HepG2 (cell line): ENCODE measurements at regions not wholly inside any gene's neighbourhood (a gene's known extent, or its start where the extent isn't known, plus 50 kb on each side); places are given as distances from the start of the nearest gene placed in this dataset.

Experiments
- ATAC-seq: fragments of 200-7000 bp; cut with Tn5 transposase; 3 replicates; pipeline ENCODE4 v1.9.1; 2020; ENCODE audit warnings: mild to moderate bottlenecking, moderate library complexity
- BruUV-seq: library from RNA; stranded (reverse); fragments of 400-500 nt; replicated peaks from 2 replicates; lab custom pipeline; 2021; lab: Mats Ljungman, UMichigan
- CTCF ChIA-PET: fragments of 300-600 bp; formaldehyde crosslinking; extraction: SDS; loops from one replicate; lab custom pipeline; 2021; ENCODE audit warnings: low total read pairs, inconsistent platforms, low intra/inter-chr PET ratio; lab: Yijun Ruan, JAX
- POLR2A ChIA-PET: fragments of 350-600 bp; sonication (Branson Sonifier 250); formaldehyde crosslinking; loops from one replicate; lab custom pipeline; 2020; ENCODE audit warnings: antibody characterized with exemption, inconsistent platforms; lab: Yijun Ruan, JAX
- DNase-seq: peaks from one replicate; pipeline ENCODE4 v3.0.0-alpha.2; 2015; ENCODE audit warnings: low spot score
- FAIRE-seq: peaks from 3 replicates; lab custom pipeline; 2011; peaks lifted over from hg19 to GRCh38; lab: Jason Lieb, UNC
- H2AFZ ChIP-seq: one replicate; pipeline ENCODE4 v1.6.1; 2011; ENCODE audit warnings: low read length, inconsistent platforms
- H3K27ac ChIP-seq: fragments of 300-600 bp; 3 replicates; pipeline ENCODE4 v1.8.0; 2011; ENCODE audit warnings: mixed run types, mild to moderate bottlenecking, mixed read lengths, low read length, inconsistent platforms; ENCODE audit not compliant: insufficient read depth; ENCODE audit errors: extremely low read length
- H3K27me3 ChIP-seq, 2 experiments: fragments of 200-600 bp in 1 of 2; 2 replicates in 1 of 2; 3 replicates in 1 of 2; pipeline versions ENCODE4 v1.6.0 to v1.8.0; 2011; ENCODE audit warnings: low read length in 2 of 2, mild to moderate bottlenecking in 2 of 2, moderate library complexity in 2 of 2, inconsistent platforms in 1 of 2; ENCODE audit not compliant: insufficient read depth in 2 of 2, control insufficient read depth in 1 of 2
- H3K36me3 ChIP-seq, 2 experiments: fragments of 200-600 bp in 1 of 2; replicated peaks in 1 of 2; 2 replicates in 1 of 2; 3 replicates in 1 of 2; pipeline versions ENCODE4 v1.5.1 to v1.8.0; 2011; ENCODE audit warnings: low read length in 2 of 2, inconsistent platforms in 1 of 2; ENCODE audit not compliant: insufficient read depth in 2 of 2, control insufficient read depth in 1 of 2
- H3K4me1 ChIP-seq: 2 replicates; pipeline ENCODE4 v1.5.1; 2012; ENCODE audit warnings: low read length, inconsistent platforms; ENCODE audit not compliant: insufficient read depth
- H3K4me2 ChIP-seq: 2 replicates; pipeline ENCODE4 v1.6.0; 2011; ENCODE audit warnings: low read depth, low read length, inconsistent platforms
- H3K4me3 ChIP-seq, 3 experiments: fragments of 200-600 bp in 1 of 3; sonication (generic), shearing (Covaris generic) in 1 of 3; replicated peaks in 1 of 3; 2 replicates each; pipeline ENCODE4 v1.5.1; 2011 to 2016; ENCODE audit warnings: low read length in 3 of 3, inconsistent platforms in 2 of 3, low read depth in 2 of 3, mild to moderate bottlenecking in 2 of 3, control low read depth in 1 of 3, mixed read lengths in 1 of 3; ENCODE audit not compliant: insufficient read depth in 1 of 3
- H3K79me2 ChIP-seq: one replicate; pipeline ENCODE4 v1.6.1; 2011; ENCODE audit warnings: low read length, inconsistent platforms; ENCODE audit not compliant: insufficient read depth
- H3K9ac ChIP-seq: 2 replicates; pipeline ENCODE4 v1.6.0; 2011; ENCODE audit warnings: mild to moderate bottlenecking, low read depth, low read length, inconsistent platforms; ENCODE audit not compliant: insufficient read depth
- H3K9me3 ChIP-seq: 2 replicates; pipeline ENCODE4 v1.5.1; 2012; ENCODE audit warnings: mild to moderate bottlenecking, low read length
- H4K20me1 ChIP-seq: 2 replicates; pipeline ENCODE4 v1.6.0; 2011; ENCODE audit warnings: inconsistent platforms, mild to moderate bottlenecking, low read length, moderate library complexity; ENCODE audit not compliant: insufficient read depth
- AHR ChIP-seq: IDR thresholded peaks from 2 replicates; pipeline ENCODE4 v1.6.1; 2018; ENCODE audit warnings: missing genetic modification reagents, missing compliant biosample characterization
- ELF1 ChIP-seq: sonication (generic); formaldehyde crosslinking; IDR thresholded peaks from 2 replicates; pipeline ENCODE4 v1.4.0; 2020; ENCODE audit warnings: missing genetic modification reagents
- GTF3A ChIP-seq: sonication (generic); formaldehyde crosslinking; conservative IDR thresholded peaks from 2 replicates; pipeline ENCODE4 v1.4.0; 2020; ENCODE audit warnings: mild to moderate bottlenecking, missing genetic modification reagents
- MAFK ChIP-seq, 2 experiments: IDR thresholded peaks in 1 of 2; conservative IDR thresholded peaks in 1 of 2; 2 replicates each; pipeline ENCODE4 v1.6.1; 2011; ENCODE audit warnings: improper control_type of control experiment in 2 of 2, low read length in 2 of 2
- MIXL1 ChIP-seq: IDR thresholded peaks from 2 replicates; pipeline ENCODE4 v1.6.1; 2016
- PREB ChIP-seq: sonication (generic); formaldehyde crosslinking; IDR thresholded peaks from 2 replicates; pipeline ENCODE4 v1.4.0; 2020; ENCODE audit warnings: missing genetic modification reagents
- RBM39 ChIP-seq: fragments of 200-400 bp; formaldehyde crosslinking; IDR thresholded peaks from one replicate; pipeline ENCODE4 v1.6.1; 2018; ENCODE audit warnings: antibody characterized with exemption, mild to moderate bottlenecking, low read depth, low read length; ENCODE audit not compliant: poor library complexity, severe bottlenecking
- REST ChIP-seq, 2 experiments: IDR thresholded peaks; 2 replicates each; pipeline ENCODE4 v1.6.1; 2011 to 2012; ENCODE audit warnings: low read length in 2 of 2, borderline replicate concordance in 1 of 2, low read depth in 1 of 2, mild to moderate bottlenecking in 1 of 2, moderate library complexity in 1 of 2
- SP4 ChIP-seq: sonication (generic); formaldehyde crosslinking; IDR thresholded peaks from 2 replicates; pipeline ENCODE4 v1.8.1; 2023; ENCODE audit warnings: mild to moderate bottlenecking, missing genetic modification reagents
- TRIM24 ChIP-seq: sonication (generic); formaldehyde crosslinking; IDR thresholded peaks from 2 replicates; pipeline ENCODE4 v1.8.0; 2022; ENCODE audit warnings: mild to moderate bottlenecking, missing genetic modification reagents
- ZKSCAN1 ChIP-seq: fragments of 150-350 bp; IDR thresholded peaks from 2 replicates; pipeline ENCODE4 v1.6.1; 2014; ENCODE audit warnings: low read length
- ZMYM3 ChIP-seq: sonication (generic); formaldehyde crosslinking; IDR thresholded peaks from 2 replicates; pipeline ENCODE4 v1.5.1; 2020; ENCODE audit warnings: mild to moderate bottlenecking, missing genetic modification reagents
- ZNF33A ChIP-seq: sonication (generic); formaldehyde crosslinking; IDR thresholded peaks from 2 replicates; pipeline ENCODE4 v1.5.1; 2020; ENCODE audit warnings: missing genetic modification reagents, mild to moderate bottlenecking, moderate library complexity, borderline replicate concordance
- ZNF44 ChIP-seq: sonication (generic); formaldehyde crosslinking; IDR thresholded peaks from 2 replicates; pipeline ENCODE4 v1.5.1; 2020; ENCODE audit warnings: mild to moderate bottlenecking, missing genetic modification reagents
- WGBS: methylation state at CpG from one replicate; pipeline ENCODE4 v1.1.6; 2017; ENCODE audit warnings: low lambda C conversion rate; 5-methylcytosine and 5-hydroxymethylcytosine counted together
- in situ Hi-C: cut with HindIII; loops from 2 replicates; pipeline ENCODE4 v1.10.0; 2017; ENCODE audit warnings: low pct_unique_long_range_greater_than_20kb; ENCODE audit not compliant: extremely low pct_ligation_motif_present
- intact Hi-C: fragments of 100-400 bp; cut with micrococcal nuclease; formaldehyde crosslinking; loops from one replicate; pipeline ENCODE4 v1.10.0; 2022; ENCODE audit not compliant: unreplicated experiment

- Histone ChIP-seq H3K4me3 (no peak overlapping the region), H3K79me2 (no peaks in the 10 kb centered on the region), H4K20me1 (no peaks in the 10 kb centered on the region), H3K9me3 (no peaks in the 10 kb centered on the region), H3K4me2 (no peak overlapping the region), H3K27me3 (peaks cover 0 to 9% of the 10 kb centered on the region in 2 experiments; a peak in 1 of 5 replicates)
- POLR2A ChIA-PET, result no interaction called here
- in situ Hi-C loops (no loop called here), intact Hi-C loops (no loop called here)
- DNase-seq, result no peak
- CTCF ChIA-PET, result no interaction called here
- ATAC-seq, result no peak
- no peak for TF ChIP-seq PREB (CRISPR knock-in tag)
- TF ChIP-seq REST (IDR thresholded peaks at IDR 0.05; ENCODE audit: borderline replicate concordance in 1 of 2, low read depth in 1 of 2, low read length in 2 of 2), result no peak
- TF ChIP-seq MIXL1, result no peak
- TF ChIP-seq AHR, result no peak
- no peak for TF ChIP-seq ZMYM3
- no peak for TF ChIP-seq ELF1 (CRISPR knock-in tag)
- TF ChIP-seq ZNF33A (CRISPR knock-in tag), result no peak
- no peak for TF ChIP-seq SP4 (CRISPR knock-in tag)
- TF ChIP-seq ZNF44 (CRISPR knock-in tag), result no peak
- no peak for TF ChIP-seq TRIM24 (CRISPR knock-in tag)
- no peak for TF ChIP-seq GTF3A
- TF ChIP-seq ZKSCAN1, result no peak
- TF ChIP-seq RBM39, result no peak
- TF ChIP-seq MAFK (conservative IDR thresholded peaks at IDR 0.05 in 1 of 2, IDR thresholded peaks at IDR 0.05 in 1 of 2; ENCODE audit: low read length in 2 of 2), result no peak
- TF ChIP-seq, all 625 proteins: peak for 0
- no peak overlapping the region for H3K9ac ChIP-seq
- FAIRE-seq, result no peak
- 6% methylated on average over 9 of the region's 9 CpGs for WGBS
- no peak overlapping the region for H3K27ac ChIP-seq
- H2AFZ ChIP-seq, result no peak overlapping the region
- H3K36me3 ChIP-seq, result no peaks in the 10 kb centered on the region
- no TSS peak for BruUV-seq
- H3K4me1 ChIP-seq, result no peaks in the 10 kb centered on the region
Observed at GRCh38 chr15:81954158-81954783, 91.5 kb downstream of the MEX3B start.
